ENCODE measurements at regions not wholly inside any gene's neighbourhood (a gene's known extent, or its start where the extent isn't known, plus 50 kb on each side); places are given as distances from the start of the nearest gene placed in this dataset.

GRCh38 chr3:26369133-26369532, 253.4 kb upstream of the LRRC3B start:
- Histone ChIP-seq H3K4me3 (replicated peaks in 1 of 4; ENCODE audit: control extremely low read depth in 1 of 4, insufficient read depth in 1 of 4, low read depth in 3 of 4, low read length in 4 of 4) (no peak overlapping the region), H3K9me3 (ENCODE audit: control insufficient read depth, insufficient read depth, low read depth, low read length) (no peaks in the 10 kb centered on the region), H3K4me1 (ENCODE audit: control insufficient read depth, extremely low read depth, insufficient read depth, low read length) (no peaks in the 10 kb centered on the region), H3K36me3 (ENCODE audit: control insufficient read depth, insufficient read depth, low read length) (no peaks in the 10 kb centered on the region), H2AFZ (ENCODE audit: low read length) (no peak overlapping the region), H4K20me1 (ENCODE audit: control insufficient read depth, extremely low read depth, insufficient read depth, low read length) (no peaks in the 10 kb centered on the region), H3K79me2 (ENCODE audit: control insufficient read depth, insufficient read depth, low read length) (no peaks in the 10 kb centered on the region), H3K4me2 (ENCODE audit: extremely low read depth, insufficient read depth, low read length) (no peak overlapping the region), H3K9ac (ENCODE audit: insufficient read depth, low read length) (no peak overlapping the region), H3K27me3 (ENCODE audit: control insufficient read depth, insufficient read depth, low read length) (no peaks in the 10 kb centered on the region), H3K27ac (ENCODE audit: insufficient read depth, low read length) (no peak overlapping the region)
- DNase-seq (ENCODE audit: low read depth in 2 of 2), result no peak
- TF ChIP-seq CTCF (conservative IDR thresholded peaks at IDR 0.05 in 1 of 2, IDR thresholded peaks at IDR 0.05 in 1 of 2; ENCODE audit: low read depth in 1 of 2, low read length in 2 of 2), result no peak
- TF ChIP-seq EZH2 (IDR thresholded peaks at IDR 0.05; ENCODE audit: low read length, missing control alignments), result no peak

GRCh38 chr3:26375843-26376530, 246.6 kb upstream of the LRRC3B start:
- H3K9me3 ChIP-seq (ENCODE audit: control insufficient read depth, insufficient read depth, low read depth, low read length), result no peaks in the 10 kb centered on the region
- no peaks in the 10 kb centered on the region for H4K20me1 ChIP-seq (ENCODE audit: control insufficient read depth, extremely low read depth, insufficient read depth, low read length)

GRCh38 chr3:26381411-26381810, 241.2 kb upstream of the LRRC3B start:
- Histone ChIP-seq H3K9ac (ENCODE audit: insufficient read depth, low read length) (no peak overlapping the region), H3K4me3 (replicated peaks in 1 of 4; ENCODE audit: control extremely low read depth in 1 of 4, insufficient read depth in 1 of 4, low read depth in 3 of 4, low read length in 4 of 4) (no peak overlapping the region), H3K36me3 (ENCODE audit: control insufficient read depth, insufficient read depth, low read length) (no peaks in the 10 kb centered on the region), H3K4me2 (ENCODE audit: extremely low read depth, insufficient read depth, low read length) (no peak overlapping the region), H4K20me1 (ENCODE audit: control insufficient read depth, extremely low read depth, insufficient read depth, low read length) (no peaks in the 10 kb centered on the region), H3K27me3 (ENCODE audit: control insufficient read depth, insufficient read depth, low read length) (no peaks in the 10 kb centered on the region), H3K79me2 (ENCODE audit: control insufficient read depth, insufficient read depth, low read length) (no peaks in the 10 kb centered on the region), H2AFZ (ENCODE audit: low read length) (no peak overlapping the region), H3K9me3 (ENCODE audit: control insufficient read depth, insufficient read depth, low read depth, low read length) (no peaks in the 10 kb centered on the region), H3K27ac (ENCODE audit: insufficient read depth, low read length) (no peak overlapping the region), H3K4me1 (ENCODE audit: control insufficient read depth, extremely low read depth, insufficient read depth, low read length) (no peaks in the 10 kb centered on the region)
- TF ChIP-seq CTCF (conservative IDR thresholded peaks at IDR 0.05 in 1 of 2, IDR thresholded peaks at IDR 0.05 in 1 of 2; ENCODE audit: low read depth in 1 of 2, low read length in 2 of 2), result no peak
- no peak for TF ChIP-seq EZH2 (IDR thresholded peaks at IDR 0.05; ENCODE audit: low read length, missing control alignments)
- no peak for DNase-seq (ENCODE audit: low read depth in 2 of 2)

More at GRCh38 chr3:26375843-26376530, 246.6 kb upstream of the LRRC3B start:
- Histone ChIP-seq H3K4me2 (ENCODE audit: extremely low read depth, insufficient read depth, low read length) (no peak overlapping the region), H2AFZ (ENCODE audit: low read length) (no peak overlapping the region), H3K9ac (ENCODE audit: insufficient read depth, low read length) (no peak overlapping the region), H3K4me1 (ENCODE audit: control insufficient read depth, extremely low read depth, insufficient read depth, low read length) (no peaks in the 10 kb centered on the region), H3K27ac (ENCODE audit: insufficient read depth, low read length) (no peak overlapping the region), H3K36me3 (ENCODE audit: control insufficient read depth, insufficient read depth, low read length) (no peaks in the 10 kb centered on the region), H3K27me3 (ENCODE audit: control insufficient read depth, insufficient read depth, low read length) (no peaks in the 10 kb centered on the region), H3K4me3 (replicated peaks in 1 of 4; ENCODE audit: control extremely low read depth in 1 of 4, insufficient read depth in 1 of 4, low read depth in 3 of 4, low read length in 4 of 4) (no peak overlapping the region), H3K79me2 (ENCODE audit: control insufficient read depth, insufficient read depth, low read length) (no peaks in the 10 kb centered on the region)
- no peak for DNase-seq (ENCODE audit: low read depth in 2 of 2)
- no peak for TF ChIP-seq CTCF (conservative IDR thresholded peaks at IDR 0.05 in 1 of 2, IDR thresholded peaks at IDR 0.05 in 1 of 2; ENCODE audit: low read depth in 1 of 2, low read length in 2 of 2)
- TF ChIP-seq EZH2 (IDR thresholded peaks at IDR 0.05; ENCODE audit: low read length, missing control alignments), result no peak
